HEK293 (cell line): ENCODE measurements at regions not wholly inside any gene's neighbourhood (a gene's known extent, or its start where the extent isn't known, plus 50 kb on each side); places are given as distances from the start of the nearest gene placed in this dataset.

ENCODE experiments used
- CTCF ChIA-PET: fragments of 350-600 bp; formaldehyde crosslinking; extraction: SDS; loops from one replicate; lab custom pipeline; 2021; ENCODE audit warnings: antibody characterized with exemption; lab: Yijun Ruan, JAX
- POLR2A ChIA-PET: fragments of 300-600 bp; formaldehyde crosslinking; extraction: SDS; loops from one replicate; lab custom pipeline; 2020; ENCODE audit warnings: antibody characterized with exemption, inconsistent platforms; lab: Yijun Ruan, JAX
- H3K27ac ChIP-seq: fragments of 200-500 bp; sonication (Bioruptor generic); 2 replicates; pipeline ENCODE4 v1.5.1; 2014; ENCODE audit warnings: low read depth, low read length, control low read depth, inconsistent platforms; ENCODE audit errors: extremely low read depth
- H3K36me3 ChIP-seq, 2 experiments: fragments of 200-500 bp in 1 of 2; sonication (Bioruptor generic) in 1 of 2; 1 replicate in 1 of 2; 2 replicates in 1 of 2; pipeline ENCODE4 v1.5.1; 2014 to 2017; ENCODE audit warnings: inconsistent platforms in 2 of 2, low read length in 2 of 2; ENCODE audit not compliant: control insufficient read depth in 2 of 2, insufficient read depth in 1 of 2
- H3K4me1 ChIP-seq: fragments of 200-500 bp; sonication (Bioruptor generic); 2 replicates; pipeline ENCODE4 v1.5.1; 2014; ENCODE audit warnings: mild to moderate bottlenecking, low read length, inconsistent platforms; ENCODE audit not compliant: control insufficient read depth, insufficient read depth
- H3K4me3 ChIP-seq: 2 replicates; pipeline ENCODE4 v1.5.1; 2011; ENCODE audit warnings: low read depth, mild to moderate bottlenecking, control low read depth, low read length, moderate library complexity
- H3K9me3 ChIP-seq: fragments of 200-500 bp; sonication (Bioruptor generic); 2 replicates; pipeline ENCODE4 v1.5.1; 2014; ENCODE audit warnings: low read depth, low read length, inconsistent platforms; ENCODE audit not compliant: control insufficient read depth, insufficient read depth
- GLI2 ChIP-seq: fragments of 450-650 bp; formaldehyde crosslinking; IDR thresholded peaks from 2 replicates; pipeline ENCODE4; 2017; ENCODE audit warnings: missing biosample characterization, missing genetic modification characterization, low read depth, borderline replicate concordance
- GLIS2 ChIP-seq: fragments of 450-650 bp; formaldehyde crosslinking; IDR thresholded peaks from 2 replicates; pipeline ENCODE4 v1.5.1; 2016; ENCODE audit warnings: missing biosample characterization, missing genetic modification characterization
- HOXC10 ChIP-seq: sonication (generic); formaldehyde crosslinking; IDR thresholded peaks from 2 replicates; pipeline ENCODE4 v1.8.1; 2023; ENCODE audit warnings: mild to moderate bottlenecking, missing genetic modification reagents
- KLF17 ChIP-seq: fragments of 450-650 bp; formaldehyde crosslinking; IDR thresholded peaks from 2 replicates; pipeline ENCODE4 v1.5.1; 2016; ENCODE audit warnings: missing biosample characterization, missing genetic modification characterization
- SALL2 ChIP-seq: fragments of 450-650 bp; formaldehyde crosslinking; IDR thresholded peaks from 2 replicates; pipeline ENCODE4 v1.5.0; 2017; ENCODE audit warnings: missing biosample characterization, mild to moderate bottlenecking, missing genetic modification characterization, borderline replicate concordance
- ZIC2 ChIP-seq: fragments of 450-650 bp; formaldehyde crosslinking; IDR thresholded peaks from 2 replicates; pipeline ENCODE4 v1.5.1; 2016; ENCODE audit warnings: missing biosample characterization, missing genetic modification characterization
- ZNF214 ChIP-seq: fragments of 450-650 bp; formaldehyde crosslinking; IDR thresholded peaks from 2 replicates; pipeline ENCODE4 v1.5.1; 2017; ENCODE audit warnings: missing biosample characterization, mild to moderate bottlenecking, missing genetic modification characterization, borderline replicate concordance
- ZNF341 ChIP-seq: fragments of 450-650 bp; formaldehyde crosslinking; IDR thresholded peaks from 2 replicates; pipeline ENCODE4; 2016; ENCODE audit warnings: low read depth, missing biosample characterization, missing genetic modification characterization
- ZNF394 ChIP-seq: fragments of 450-650 bp; formaldehyde crosslinking; IDR thresholded peaks from 2 replicates; pipeline ENCODE4 v1.5.1; 2016; ENCODE audit warnings: missing biosample characterization, missing genetic modification characterization, mild to moderate bottlenecking, moderate library complexity, borderline replicate concordance
- ZNF510 ChIP-seq: fragments of 450-650 bp; formaldehyde crosslinking; IDR thresholded peaks from 2 replicates; pipeline ENCODE4 v1.5.1; 2018; ENCODE audit warnings: mild to moderate bottlenecking, missing genetic modification characterization, missing biosample characterization; ENCODE audit not compliant: insufficient replicate concordance
- ZNF518A ChIP-seq: fragments of 450-650 bp; formaldehyde crosslinking; conservative IDR thresholded peaks from 2 replicates; pipeline ENCODE4 v1.5.1; 2016; ENCODE audit warnings: low read depth, missing biosample characterization, missing genetic modification characterization
- ZNF529 ChIP-seq: fragments of 450-650 bp; formaldehyde crosslinking; IDR thresholded peaks from 2 replicates; pipeline ENCODE4 v1.5.1; 2017; ENCODE audit warnings: missing genetic modification characterization, missing biosample characterization; ENCODE audit not compliant: insufficient replicate concordance
- ZNF548 ChIP-seq: fragments of 450-650 bp; formaldehyde crosslinking; IDR thresholded peaks from 2 replicates; pipeline ENCODE4 v1.5.1; 2016; ENCODE audit warnings: missing biosample characterization, missing genetic modification characterization
- ZNF777 ChIP-seq: fragments of 450-650 bp; formaldehyde crosslinking; IDR thresholded peaks from 2 replicates; pipeline ENCODE4 v1.5.1; 2017; ENCODE audit warnings: missing biosample characterization, missing genetic modification characterization, borderline replicate concordance
- ZNF785 ChIP-seq: fragments of 450-650 bp; formaldehyde crosslinking; IDR thresholded peaks from 2 replicates; pipeline ENCODE4 v1.5.1; 2016; ENCODE audit warnings: missing biosample characterization, missing genetic modification characterization
- ZSCAN30 ChIP-seq: fragments of 450-650 bp; IDR thresholded peaks from 2 replicates; pipeline ENCODE4 v1.5.1; 2018; ENCODE audit warnings: missing biosample characterization, mild to moderate bottlenecking, missing genetic modification characterization, moderate library complexity

DNA sequence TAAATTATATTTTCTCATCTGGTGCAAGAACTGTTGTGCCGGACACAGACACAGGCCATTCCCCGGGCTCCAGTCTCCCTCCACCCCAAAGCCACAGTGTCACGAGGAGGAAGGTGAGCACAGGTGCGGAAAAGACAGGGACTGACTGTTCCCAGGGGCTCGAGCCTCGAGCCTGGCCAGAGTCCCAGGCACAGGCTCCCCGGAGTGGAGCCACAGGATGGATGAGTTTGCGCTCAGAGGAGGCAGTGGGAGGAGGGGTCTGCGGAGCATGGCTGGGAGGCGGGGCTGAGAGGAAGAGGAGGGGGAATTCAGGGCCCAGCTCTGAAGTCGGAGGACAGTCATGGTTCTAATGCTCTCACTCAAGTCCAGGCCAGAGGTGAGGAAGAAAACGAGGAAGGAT is 284.8 kb downstream of the SMOC2 start:
- Histone ChIP-seq H3K36me3 (no peaks in the 10 kb centered on the region), H3K27ac (no peak overlapping the region), H3K4me3 (no peak overlapping the region), H3K4me1 (no peaks in the 10 kb centered on the region), H3K9me3 (no peaks in the 10 kb centered on the region)
- POLR2A ChIA-PET = no interaction called here
- CTCF ChIA-PET = interaction anchor here (1.3 kb wide), 1 partner anchor 12 kb away, joined by 5 read pairs; no protein-coding TSS in a partner anchor
- TF ChIP-seq ZNF785 = no peak
- no peak for TF ChIP-seq SALL2
- TF ChIP-seq KLF17 = no peak
- no peak for TF ChIP-seq ZNF394 (tag by site-specific recombination)
- no peak for TF ChIP-seq ZNF341 (tag by site-specific recombination)
- TF ChIP-seq ZNF548 = no peak
- TF ChIP-seq ZNF510 (tag by site-specific recombination) = no peak
- no peak for TF ChIP-seq HOXC10 (CRISPR knock-in tag)
- no peak for TF ChIP-seq ZNF777 (tag by site-specific recombination)
- no peak for TF ChIP-seq ZNF214 (tag by site-specific recombination)
- no peak for TF ChIP-seq ZSCAN30 (tag by site-specific recombination)
- no peak for TF ChIP-seq ZNF518A (tag by site-specific recombination)
- TF ChIP-seq ZNF529 (tag by site-specific recombination) = no peak
- TF ChIP-seq GLI2 = no peak

DNA sequence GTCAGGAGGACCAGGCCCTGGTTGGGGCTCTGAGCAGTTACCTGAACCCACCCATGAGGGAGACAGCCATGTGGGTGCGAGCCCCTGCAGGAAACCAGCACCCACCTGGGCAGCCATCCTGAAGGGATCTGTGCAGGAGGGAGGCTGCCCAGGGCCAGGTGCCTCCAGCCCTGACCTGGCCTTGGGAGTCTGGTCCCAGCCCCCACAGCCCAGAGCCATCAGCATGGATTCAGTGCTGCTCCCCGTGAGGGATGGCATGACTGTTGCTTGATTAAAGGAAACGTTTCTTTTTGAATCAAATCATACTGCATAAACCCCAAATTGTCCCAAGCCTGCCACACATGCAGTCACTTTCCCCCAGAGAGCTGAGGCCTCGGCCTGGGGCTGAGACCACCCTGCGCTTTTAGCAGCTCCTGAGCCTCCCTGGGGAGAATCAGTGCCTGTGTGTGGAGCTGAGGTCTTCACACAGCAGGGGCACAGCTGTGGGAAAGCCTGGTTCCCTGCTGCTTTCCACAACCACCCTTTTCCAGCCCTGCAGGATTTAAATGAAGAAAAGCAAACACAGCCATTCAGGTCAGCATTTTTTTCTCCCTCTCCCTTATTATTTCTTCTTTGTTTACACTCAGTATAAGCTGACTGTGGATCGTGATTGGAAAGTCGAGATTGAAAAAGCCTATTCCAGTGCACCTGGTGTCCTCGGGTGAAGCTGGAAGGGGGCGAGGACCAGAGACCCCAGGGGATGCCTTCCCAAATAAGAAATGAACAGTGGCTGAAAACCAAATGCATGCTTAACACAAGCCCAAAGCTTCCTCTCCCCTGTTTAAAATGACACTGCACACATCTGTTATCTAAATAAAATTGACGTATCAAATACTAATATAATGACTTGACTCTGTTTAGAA is 283.9 kb downstream of the SMOC2 start:
- TF ChIP-seq ZIC2 (tag by site-specific recombination) = peak; percentile 62
- no peak for TF ChIP-seq GLIS2 (tag by site-specific recombination)
- TF ChIP-seq, all 188 proteins: peak for 1
- POLR2A ChIA-PET = no interaction called here
- no peaks in the 10 kb centered on the region for H3K36me3 ChIP-seq
- no peak overlapping the region for H3K4me3 ChIP-seq
- H3K9me3 ChIP-seq = no peaks in the 10 kb centered on the region
- no peak overlapping the region for H3K27ac ChIP-seq
- CTCF ChIA-PET = interaction anchor here (1.1 to 1.3 kb wide), 2 partner anchors 11 kb away, joined by 4 to 5 read pairs; no protein-coding TSS in a partner anchor
- H3K4me1 ChIP-seq = no peaks in the 10 kb centered on the region
